T-helper 2 cell treated with Interferon-gamma antibody and Interleukin-4, amounts not matched to agents 5 μg/mL and 100 μg/mL, for 36 hours (primary cell): ENCODE measurements at regions not wholly inside any gene's neighbourhood (a gene's known extent, or its start where the extent isn't known, plus 50 kb on each side); places are given as distances from the start of the nearest gene placed in this dataset.

Experiments
- DNase-seq: peaks from one replicate; pipeline ENCODE4 v3.0.0; 2021; ENCODE audit warnings: low spot score
- H3K27ac Mint-ChIP-seq: one replicate; pipeline ENCODE4 v1.8.0; 2021; ENCODE audit warnings: mild to moderate bottlenecking, mixed read lengths
- H3K27me3 Mint-ChIP-seq: one replicate; pipeline ENCODE4 v1.8.0; 2021; ENCODE audit warnings: low read depth, mixed read lengths
- H3K36me3 Mint-ChIP-seq: one replicate; pipeline ENCODE4 v1.8.0; 2021; ENCODE audit warnings: low read depth, mixed read lengths
- H3K4me1 Mint-ChIP-seq: one replicate; pipeline ENCODE4 v1.8.0; 2021; ENCODE audit warnings: low read depth, mixed read lengths
- H3K4me3 Mint-ChIP-seq: one replicate; pipeline ENCODE4 v1.8.0; 2022; ENCODE audit warnings: mild to moderate bottlenecking, moderate library complexity, mixed read lengths
- H3K9me3 Mint-ChIP-seq: one replicate; pipeline ENCODE4 v1.8.0; 2021; ENCODE audit warnings: mixed read lengths

- no peaks in the 10 kb centered on the region for H3K4me1 Mint-ChIP-seq
- H3K27ac Mint-ChIP-seq = no peak overlapping the region
- no peak for DNase-seq
- H3K36me3 Mint-ChIP-seq = no peaks in the 10 kb centered on the region
- H3K9me3 Mint-ChIP-seq = peaks cover 20% of the 10 kb centered on the region
- H3K27me3 Mint-ChIP-seq = no peaks in the 10 kb centered on the region
- H3K4me3 Mint-ChIP-seq = no peak overlapping the region
Observed at GRCh38 chr7:52539414-52539813, 496.0 kb upstream of the POM121L12 start.

GRCh38 chr7:52537051-52537450, 498.4 kb upstream of the POM121L12 start:
- H3K9me3 Mint-ChIP-seq = peaks cover 25% of the 10 kb centered on the region
- H3K27me3 Mint-ChIP-seq = no peaks in the 10 kb centered on the region
- no peak overlapping the region for H3K27ac Mint-ChIP-seq
- H3K4me1 Mint-ChIP-seq = no peaks in the 10 kb centered on the region
- no peak overlapping the region for H3K4me3 Mint-ChIP-seq
- no peaks in the 10 kb centered on the region for H3K36me3 Mint-ChIP-seq
- DNase-seq = no peak

- H3K9me3 Mint-ChIP-seq = peaks cover 10% of the 10 kb centered on the region
Observed at GRCh38 chr7:52525772-52526341, 509.6 kb upstream of the POM121L12 start.

GRCh38 chr7:52518869-52519268, 516.6 kb upstream of the POM121L12 start:
- Mint-ChIP-seq H3K27me3 (no peaks in the 10 kb centered on the region), H3K9me3 (peaks cover 44% of the 10 kb centered on the region), H3K27ac (no peak overlapping the region), H3K4me3 (no peak overlapping the region), H3K36me3 (no peaks in the 10 kb centered on the region), H3K4me1 (no peaks in the 10 kb centered on the region)
- no peak for DNase-seq

More at GRCh38 chr7:52525772-52526341, 509.6 kb upstream of the POM121L12 start:
- DNase-seq = no peak
- no peaks in the 10 kb centered on the region for H3K36me3 Mint-ChIP-seq
- H3K4me1 Mint-ChIP-seq = no peaks in the 10 kb centered on the region
- H3K27me3 Mint-ChIP-seq = no peaks in the 10 kb centered on the region
- H3K27ac Mint-ChIP-seq = no peak overlapping the region
- no peak overlapping the region for H3K4me3 Mint-ChIP-seq

- Mint-ChIP-seq H3K27ac (no peak overlapping the region), H3K27me3 (no peaks in the 10 kb centered on the region), H3K4me1 (no peaks in the 10 kb centered on the region), H3K9me3 (peaks cover 18% of the 10 kb centered on the region), H3K4me3 (no peak overlapping the region), H3K36me3 (no peaks in the 10 kb centered on the region)
- no peak for DNase-seq
Observed at GRCh38 chr7:52512656-52513055, 522.8 kb upstream of the POM121L12 start.

GRCh38 chr7:52507546-52508255, 527.7 kb upstream of the POM121L12 start:
- no peak overlapping the region for H3K4me3 Mint-ChIP-seq
- no peaks in the 10 kb centered on the region for H3K27me3 Mint-ChIP-seq
- peaks cover 17% of the 10 kb centered on the region for H3K9me3 Mint-ChIP-seq
- no peak overlapping the region for H3K27ac Mint-ChIP-seq
- no peaks in the 10 kb centered on the region for H3K36me3 Mint-ChIP-seq
- no peak for DNase-seq
- no peaks in the 10 kb centered on the region for H3K4me1 Mint-ChIP-seq

GRCh38 chr7:52506325-52506724, 529.1 kb upstream of the POM121L12 start:
- no peak overlapping the region for H3K4me3 Mint-ChIP-seq
- H3K36me3 Mint-ChIP-seq = no peaks in the 10 kb centered on the region
- H3K9me3 Mint-ChIP-seq = peaks cover 17% of the 10 kb centered on the region
- H3K4me1 Mint-ChIP-seq = no peaks in the 10 kb centered on the region
- no peak for DNase-seq
- no peak overlapping the region for H3K27ac Mint-ChIP-seq
- H3K27me3 Mint-ChIP-seq = no peaks in the 10 kb centered on the region

- Mint-ChIP-seq H3K36me3 (no peaks in the 10 kb centered on the region), H3K4me3 (no peak overlapping the region), H3K27me3 (no peaks in the 10 kb centered on the region), H3K27ac (no peak overlapping the region), H3K9me3 (peaks cover 17% of the 10 kb centered on the region), H3K4me1 (no peaks in the 10 kb centered on the region)
- DNase-seq = no peak
Observed at GRCh38 chr7:52504561-52504960, 530.9 kb upstream of the POM121L12 start.

GRCh38 chr7:52502281-52502680, 533.2 kb upstream of the POM121L12 start:
- no peak for DNase-seq
- Mint-ChIP-seq H3K27me3 (no peaks in the 10 kb centered on the region), H3K27ac (no peak overlapping the region), H3K9me3 (peaks cover 17% of the 10 kb centered on the region), H3K4me3 (no peak overlapping the region), H3K36me3 (no peaks in the 10 kb centered on the region), H3K4me1 (no peaks in the 10 kb centered on the region)

GRCh38 chr7:52501696-52502095, 533.7 kb upstream of the POM121L12 start:
- Mint-ChIP-seq H3K27me3 (no peaks in the 10 kb centered on the region), H3K9me3 (peaks cover 13% of the 10 kb centered on the region), H3K4me3 (no peak overlapping the region), H3K27ac (no peak overlapping the region), H3K4me1 (no peaks in the 10 kb centered on the region), H3K36me3 (no peaks in the 10 kb centered on the region)
- no peak for DNase-seq

GRCh38 chr7:52500841-52501240, 534.6 kb upstream of the POM121L12 start:
- Mint-ChIP-seq H3K27me3 (no peaks in the 10 kb centered on the region), H3K4me1 (no peaks in the 10 kb centered on the region), H3K4me3 (no peak overlapping the region), H3K27ac (no peak overlapping the region), H3K36me3 (no peaks in the 10 kb centered on the region), H3K9me3 (peaks cover 9% of the 10 kb centered on the region)
- DNase-seq = no peak

GRCh38 chr7:52498366-52498765, 537.1 kb upstream of the POM121L12 start:
- Mint-ChIP-seq H3K9me3 (no peaks in the 10 kb centered on the region), H3K4me1 (no peaks in the 10 kb centered on the region)

GRCh38 chr7:52486267-52486666, 549.2 kb upstream of the POM121L12 start:
- Mint-ChIP-seq H3K4me1 (no peaks in the 10 kb centered on the region), H3K4me3 (no peak overlapping the region), H3K27ac (no peak overlapping the region), H3K27me3 (no peaks in the 10 kb centered on the region), H3K9me3 (peaks cover 10% of the 10 kb centered on the region), H3K36me3 (no peaks in the 10 kb centered on the region)
- DNase-seq = no peak

More at GRCh38 chr7:52498366-52498765, 537.1 kb upstream of the POM121L12 start:
- Mint-ChIP-seq H3K4me3 (no peak overlapping the region), H3K27ac (no peak overlapping the region), H3K36me3 (no peaks in the 10 kb centered on the region), H3K27me3 (no peaks in the 10 kb centered on the region)
- no peak for DNase-seq

GRCh38 chr7:52482076-52482475, 553.4 kb upstream of the POM121L12 start:
- Mint-ChIP-seq H3K9me3 (peaks cover 13% of the 10 kb centered on the region), H3K4me3 (no peak overlapping the region), H3K4me1 (no peaks in the 10 kb centered on the region), H3K27me3 (no peaks in the 10 kb centered on the region), H3K27ac (no peak overlapping the region), H3K36me3 (no peaks in the 10 kb centered on the region)
- no peak for DNase-seq

- no peaks in the 10 kb centered on the region for H3K36me3 Mint-ChIP-seq
- no peak overlapping the region for H3K4me3 Mint-ChIP-seq
Observed at GRCh38 chr7:52481571-52481970, 553.9 kb upstream of the POM121L12 start.

More at GRCh38 chr7:52481571-52481970, 553.9 kb upstream of the POM121L12 start:
- DNase-seq = no peak
- no peaks in the 10 kb centered on the region for H3K4me1 Mint-ChIP-seq
- H3K27me3 Mint-ChIP-seq = no peaks in the 10 kb centered on the region
- H3K27ac Mint-ChIP-seq = no peak overlapping the region
- peaks cover 10% of the 10 kb centered on the region for H3K9me3 Mint-ChIP-seq
